SIG-M5 (cell line): ENCODE measurements at regions not wholly inside any gene's neighbourhood (a gene's known extent, or its start where the extent isn't known, plus 50 kb on each side); places are given as distances from the start of the nearest gene placed in this dataset.
A peak's percentile ranks its signal among the peaks of the same experiment; 100 is the strongest.
"Not testable (repeated sequence)": the region's sequence is repeated elsewhere in the genome, so short reads cannot be mapped to it uniquely, and the experiment has no call there.

Experiments used
- DNase-seq: peaks from one replicate; lab custom pipeline; 2025; lab: John Stamatoyannopoulos, UW

DNA sequence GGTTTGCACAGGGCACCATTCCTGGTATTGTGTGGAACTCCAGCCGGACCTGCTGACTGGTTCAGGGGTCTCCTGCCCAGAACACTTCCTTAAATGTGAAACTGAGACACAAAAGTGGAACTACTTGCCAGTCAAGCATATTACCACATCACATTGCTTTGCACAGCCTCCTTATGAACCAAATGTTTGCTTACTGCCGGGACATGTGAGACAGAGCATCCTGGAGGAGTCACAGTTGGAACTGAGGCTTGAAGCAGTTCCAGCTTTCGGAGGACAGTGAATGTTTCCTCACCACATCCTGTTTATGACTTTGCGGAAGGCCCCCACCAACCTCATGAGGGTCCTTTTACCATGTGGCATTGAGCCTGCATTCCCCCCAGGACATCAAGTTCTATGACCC lies 105.8 kb upstream of the ARHGAP42 start:
- no peak for DNase-seq

GRCh38 chr11:100584201-100584985 lies 102.7 kb upstream of the ARHGAP42 start:
- DNase-seq: no peak

GRCh38 chr11:100585728-100586127 lies 101.4 kb upstream of the ARHGAP42 start:
- DNase-seq: no peak

DNA sequence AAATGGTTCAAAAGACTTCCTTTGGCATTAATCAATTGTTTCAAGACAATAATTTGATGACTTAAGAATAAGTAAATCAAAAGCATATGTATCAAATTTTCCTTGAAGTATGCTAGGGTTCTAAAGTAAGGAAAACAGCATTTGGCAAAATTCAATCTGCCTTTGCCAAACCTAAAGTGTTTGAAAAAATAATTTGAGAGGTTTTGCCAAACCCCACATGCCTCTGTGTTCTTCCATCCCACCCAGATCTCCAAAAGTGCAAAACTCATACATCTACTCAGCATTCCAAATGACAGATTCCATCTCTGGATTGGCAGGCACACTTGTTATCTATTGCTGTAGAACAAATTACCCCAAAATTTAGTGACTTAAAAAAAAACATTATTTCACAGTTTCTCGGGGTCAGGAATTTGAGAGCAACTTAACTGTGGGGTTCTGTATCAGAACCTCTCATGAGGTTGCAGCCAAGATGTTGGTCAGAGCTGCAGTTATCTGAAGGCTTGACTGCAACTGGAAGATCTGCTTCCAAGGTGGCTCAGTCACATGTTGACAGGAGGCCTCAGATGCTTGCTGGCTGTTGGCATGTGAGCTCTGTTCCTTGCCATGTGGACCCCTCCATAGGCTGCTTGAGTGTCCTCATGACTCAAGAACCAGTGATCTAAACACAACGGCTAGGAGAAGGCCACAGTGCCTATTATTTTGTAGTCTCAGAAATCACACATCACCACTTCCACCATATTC lies 100.6 kb upstream of the ARHGAP42 start:
- no peak for DNase-seq

DNA sequence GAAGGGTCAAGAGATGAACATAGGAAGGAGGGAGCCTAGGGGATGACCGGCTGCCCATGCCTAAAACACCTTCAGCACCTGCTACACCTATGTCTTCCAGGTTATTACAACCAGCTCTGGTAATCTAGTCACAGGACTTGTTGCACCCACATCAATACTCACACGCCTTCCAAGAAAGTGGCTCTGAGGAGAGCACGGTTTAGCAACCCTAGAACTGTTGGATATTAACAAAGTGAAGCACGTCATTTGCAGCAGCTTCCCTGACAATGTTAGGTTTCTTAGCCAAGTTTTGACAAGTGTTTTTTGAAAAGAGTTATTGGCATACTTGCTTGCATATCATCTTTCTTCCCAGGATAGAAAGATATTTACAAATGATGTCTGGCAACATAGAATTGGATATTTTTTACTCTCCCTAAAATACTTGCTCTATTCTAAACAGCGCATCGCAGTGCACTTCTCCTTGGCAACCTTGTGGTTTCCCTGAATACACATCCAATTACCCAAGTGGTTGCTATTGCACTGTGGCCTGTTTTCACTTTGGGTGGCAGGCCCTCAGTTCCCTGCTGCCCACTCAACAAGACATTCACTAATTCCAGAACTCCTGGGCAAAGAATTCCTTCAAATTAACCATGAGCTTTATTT lies 94.3 kb upstream of the ARHGAP42 start:
- no peak for DNase-seq

DNA sequence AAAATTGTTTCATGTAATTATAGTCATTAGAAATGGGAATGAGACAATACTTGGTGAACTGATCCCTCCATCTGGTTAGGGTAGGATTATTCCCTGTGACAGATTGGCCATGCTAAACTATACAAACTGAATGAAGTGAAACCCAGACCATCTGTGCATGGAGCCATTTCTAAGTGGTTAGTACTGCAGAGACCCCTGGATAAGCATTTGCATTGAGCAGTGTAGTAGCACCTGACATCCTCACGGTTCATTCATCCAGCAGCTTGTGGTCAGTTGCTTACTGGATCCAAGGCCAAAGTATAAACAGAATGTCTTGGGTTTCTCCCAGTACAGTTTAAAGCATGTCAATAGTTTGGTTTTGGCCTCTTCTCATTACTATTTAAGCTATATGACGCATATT lies 93.8 kb upstream of the ARHGAP42 start:
- no peak for DNase-seq

GRCh38 chr11:100594320-100594719 lies 92.8 kb upstream of the ARHGAP42 start:
- DNase-seq: no peak

DNA sequence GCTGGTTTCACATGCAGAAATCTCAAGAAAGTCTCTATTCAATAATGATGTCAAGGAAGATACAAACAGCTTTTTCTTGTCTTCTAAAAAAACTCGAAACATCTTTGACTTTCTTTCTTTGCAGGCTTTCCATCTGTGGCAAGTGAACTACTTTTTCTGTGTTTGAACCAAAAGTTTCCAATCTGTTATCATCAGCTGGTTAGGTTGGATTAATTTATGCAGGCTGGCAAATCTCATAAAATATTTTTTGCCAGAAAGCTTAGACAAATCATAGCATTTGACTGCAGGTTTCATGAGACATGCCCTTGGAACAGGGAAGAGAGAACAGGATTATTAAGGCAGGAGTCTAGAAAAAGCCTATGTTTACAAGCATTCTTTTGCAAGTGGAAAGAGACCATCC lies 86.1 kb upstream of the ARHGAP42 start:
- no peak for DNase-seq

- DNase-seq: no peak
Measured at GRCh38 chr11:100602716-100603115, 84.4 kb upstream of the ARHGAP42 start.

- DNase-seq: not testable (repeated sequence)
Measured at GRCh38 chr11:100607761-100608160, 79.3 kb upstream of the ARHGAP42 start.

- DNase-seq: peak; percentile 6
Measured at GRCh38 chr11:100612766-100613165, 74.3 kb upstream of the ARHGAP42 start.

DNA sequence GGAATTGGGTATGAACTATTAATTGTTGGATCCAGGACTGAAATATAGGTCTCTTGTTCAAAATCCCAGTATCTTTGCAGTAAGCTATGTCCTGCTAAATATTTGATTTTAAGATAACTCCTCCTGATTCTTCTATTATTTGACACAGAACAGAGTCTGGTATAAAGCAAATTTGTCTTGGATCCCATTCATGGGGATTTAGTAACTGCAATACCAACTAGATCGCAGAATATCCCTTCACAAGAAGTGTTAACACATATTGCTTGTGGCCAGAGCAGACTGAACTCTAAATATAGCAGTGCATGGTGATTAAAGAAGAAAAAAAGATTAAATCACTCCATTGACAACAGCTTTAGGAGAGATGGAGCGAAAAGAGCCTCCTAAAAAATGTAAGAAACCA lies 68.2 kb upstream of the ARHGAP42 start:
- no peak for DNase-seq

DNA sequence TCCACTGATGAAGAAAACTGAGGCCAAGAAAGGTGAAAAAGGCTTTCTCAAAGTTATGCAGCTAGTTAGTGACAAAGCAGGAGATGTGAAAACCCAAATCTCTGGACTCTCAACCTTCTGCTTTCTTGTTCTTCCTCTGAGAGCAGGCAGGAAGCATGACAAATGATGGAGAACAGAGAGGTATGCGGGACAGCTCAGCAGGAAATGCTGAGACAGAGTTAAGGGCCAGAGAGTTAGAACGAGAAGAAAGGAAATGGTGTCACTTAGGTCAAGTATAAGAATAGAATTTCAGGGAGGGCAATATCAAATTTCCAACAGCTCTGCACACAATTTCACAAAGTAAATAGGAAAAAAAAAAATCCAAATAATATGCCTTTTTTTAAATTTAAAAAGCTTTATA lies 67.6 kb upstream of the ARHGAP42 start:
- no peak for DNase-seq

DNA sequence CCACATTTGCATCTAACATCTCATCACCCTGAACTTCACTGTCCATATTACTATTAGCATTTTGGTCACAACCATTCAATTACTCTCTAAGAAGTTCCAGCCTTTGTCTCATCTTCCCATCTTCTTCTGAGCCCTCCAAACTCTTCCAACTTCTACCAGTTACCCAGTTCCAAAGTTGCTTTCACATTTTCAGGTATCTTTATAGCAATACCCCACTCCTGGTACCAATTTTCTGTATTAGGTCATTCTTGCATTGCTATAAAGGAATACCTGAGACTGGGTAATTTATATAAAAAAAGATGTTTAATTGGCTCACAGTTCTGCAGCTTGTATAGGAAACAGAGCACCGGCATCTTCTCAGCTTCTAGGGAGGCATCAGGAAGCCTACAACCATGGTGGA lies 64.7 kb upstream of the ARHGAP42 start:
- DNase-seq: no peak

DNA sequence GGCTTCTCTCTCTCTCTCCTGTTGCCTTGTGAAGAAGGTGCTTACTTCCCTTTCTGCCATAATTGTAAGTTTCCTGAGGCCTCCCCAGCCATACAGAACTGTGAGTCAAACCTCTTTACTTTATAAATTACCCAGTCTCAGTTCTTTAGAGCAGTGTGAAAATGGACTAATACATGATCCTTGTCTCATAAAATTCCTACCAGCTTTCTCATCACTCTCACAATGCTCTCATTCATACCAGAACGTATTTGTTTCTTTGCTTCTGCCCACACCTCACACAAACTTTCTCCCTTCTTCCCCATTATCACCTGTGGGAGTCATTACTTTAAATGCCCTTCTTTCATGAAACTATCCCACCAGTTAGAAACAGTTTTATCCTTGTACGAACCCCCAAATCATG lies 62.7 kb upstream of the ARHGAP42 start:
- no peak for DNase-seq

DNA sequence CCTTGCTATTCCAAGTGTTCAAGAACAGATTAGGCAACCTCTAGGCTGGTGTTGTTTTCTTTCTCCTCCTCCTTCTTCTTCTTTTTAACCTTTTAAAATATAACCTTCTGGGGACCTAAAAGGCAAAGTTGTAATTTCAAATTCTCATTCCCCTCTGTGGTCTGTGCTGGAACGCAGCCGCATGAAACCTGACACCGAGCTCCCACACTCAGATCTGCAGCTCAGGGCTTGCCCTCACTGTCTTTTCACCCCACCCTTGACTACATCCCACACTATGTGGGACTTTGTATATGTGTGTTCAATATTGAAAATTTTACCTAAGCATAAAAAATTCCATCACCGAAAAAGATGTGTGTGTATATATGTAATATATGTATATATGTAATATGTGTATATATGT lies 62.0 kb upstream of the ARHGAP42 start:
- no peak for DNase-seq

GRCh38 chr11:100629671-100630070 lies 57.4 kb upstream of the ARHGAP42 start:
- no peak for DNase-seq

- DNase-seq: no peak
Measured at GRCh38 chr11:100630898-100631297, 56.2 kb upstream of the ARHGAP42 start.

DNA sequence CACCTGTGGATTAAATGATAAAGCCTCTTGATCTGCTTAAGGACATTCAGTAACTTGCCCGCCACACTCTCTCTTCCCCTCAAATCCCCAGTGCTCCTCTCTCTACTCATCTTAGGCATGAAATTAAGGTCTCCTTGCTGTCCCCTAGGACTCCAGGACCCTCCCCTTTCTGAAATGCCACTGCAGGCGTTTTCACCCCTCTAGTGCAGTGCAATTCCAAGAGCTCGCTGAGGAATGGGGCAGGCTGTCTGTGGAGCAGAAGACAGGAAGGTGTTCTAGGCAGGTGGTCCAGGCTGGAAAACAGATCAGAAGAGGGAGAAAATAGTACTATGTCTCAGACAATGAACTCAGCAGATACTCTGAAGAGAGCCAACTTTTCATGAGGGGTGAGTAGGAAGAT lies 55.8 kb upstream of the ARHGAP42 start:
- DNase-seq: no peak

DNA sequence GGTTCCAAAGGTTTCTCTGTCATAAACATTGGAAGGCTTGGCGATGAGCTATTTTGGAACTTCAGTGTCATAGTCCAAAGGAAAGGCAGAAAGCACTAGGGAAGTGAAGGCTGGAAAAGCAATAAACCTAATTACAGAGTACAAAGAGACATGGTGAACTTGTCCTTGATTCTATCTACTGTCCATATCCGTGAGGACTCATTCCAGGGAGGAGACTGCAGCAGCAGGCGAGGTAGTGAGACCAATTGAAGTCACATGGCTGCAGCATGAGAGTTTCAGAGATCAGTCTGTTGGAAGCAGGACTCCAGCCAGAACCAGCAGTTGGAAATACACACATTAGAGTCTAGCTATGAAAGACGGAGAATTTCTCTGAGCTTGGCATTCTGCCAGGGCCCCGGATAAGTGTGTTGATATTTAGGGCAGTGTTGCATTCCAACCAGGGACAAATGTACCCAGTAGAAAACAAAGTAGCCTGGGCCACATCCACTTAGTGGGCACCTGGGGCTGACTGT lies 54.1 kb upstream of the ARHGAP42 start:
- no peak for DNase-seq

DNA sequence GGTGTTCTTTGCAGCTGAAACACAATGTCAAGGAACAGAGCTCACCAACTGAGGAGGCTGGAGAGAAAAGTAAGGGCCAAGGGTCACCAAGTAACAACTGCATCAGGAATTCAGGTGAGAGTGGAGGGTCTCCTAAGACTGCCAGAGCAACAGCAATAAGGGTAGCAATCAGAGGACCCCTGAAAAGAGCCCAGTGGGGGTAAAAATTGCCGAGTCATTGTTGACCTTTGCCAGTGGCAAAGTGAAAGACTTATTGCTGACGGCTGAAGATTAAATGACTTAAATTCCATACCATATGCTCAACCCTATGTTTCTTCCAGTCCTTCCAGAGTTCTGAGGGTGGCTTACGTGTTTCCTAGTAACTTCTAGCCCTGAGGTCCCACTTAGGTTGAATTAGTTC lies 51.9 kb upstream of the ARHGAP42 start:
- no peak for DNase-seq

- no peak for DNase-seq
Measured at GRCh38 chr11:100636536-100636935, 50.6 kb upstream of the ARHGAP42 start.
